GM10266 (cell line): ENCODE measurements at regions not wholly inside any gene's neighbourhood (a gene's known extent, or its start where the extent isn't known, plus 50 kb on each side); places are given as distances from the start of the nearest gene placed in this dataset.

Experiments used
- DNase-seq: peaks from one replicate; pipeline ENCODE4 v3.0.0; 2012; ENCODE audit errors: extremely low spot score
- TF ChIP-seq, protein P1 (sequence below): IDR thresholded peaks from 2 replicates; pipeline ENCODE4 v1.5.1; 2012; ENCODE audit warnings: mild to moderate bottlenecking, low read depth; ENCODE audit not compliant: control insufficient read depth, insufficient read depth; ENCODE audit errors: missing control alignments

DNA sequence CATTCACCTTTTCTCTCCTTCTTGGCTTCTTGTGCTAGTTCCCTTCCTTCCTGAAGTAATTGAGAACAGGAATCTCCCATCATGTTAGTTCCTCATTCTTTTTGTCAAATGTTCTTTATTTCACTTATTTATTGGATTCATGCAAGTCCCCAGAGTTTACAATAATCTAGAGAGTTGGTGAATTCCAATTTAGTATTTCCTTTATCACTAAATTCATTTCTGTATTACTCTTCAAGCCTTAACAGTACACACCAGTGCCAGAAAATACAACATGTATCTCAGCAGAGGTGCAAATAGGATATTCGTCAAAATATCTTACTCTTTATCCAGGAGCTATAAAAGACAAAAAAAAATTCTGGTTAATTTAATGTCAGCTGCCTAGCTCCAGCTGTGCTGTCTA, 121.9 kb upstream of the SETBP1 start:
- TF ChIP-seq, protein P1, sequence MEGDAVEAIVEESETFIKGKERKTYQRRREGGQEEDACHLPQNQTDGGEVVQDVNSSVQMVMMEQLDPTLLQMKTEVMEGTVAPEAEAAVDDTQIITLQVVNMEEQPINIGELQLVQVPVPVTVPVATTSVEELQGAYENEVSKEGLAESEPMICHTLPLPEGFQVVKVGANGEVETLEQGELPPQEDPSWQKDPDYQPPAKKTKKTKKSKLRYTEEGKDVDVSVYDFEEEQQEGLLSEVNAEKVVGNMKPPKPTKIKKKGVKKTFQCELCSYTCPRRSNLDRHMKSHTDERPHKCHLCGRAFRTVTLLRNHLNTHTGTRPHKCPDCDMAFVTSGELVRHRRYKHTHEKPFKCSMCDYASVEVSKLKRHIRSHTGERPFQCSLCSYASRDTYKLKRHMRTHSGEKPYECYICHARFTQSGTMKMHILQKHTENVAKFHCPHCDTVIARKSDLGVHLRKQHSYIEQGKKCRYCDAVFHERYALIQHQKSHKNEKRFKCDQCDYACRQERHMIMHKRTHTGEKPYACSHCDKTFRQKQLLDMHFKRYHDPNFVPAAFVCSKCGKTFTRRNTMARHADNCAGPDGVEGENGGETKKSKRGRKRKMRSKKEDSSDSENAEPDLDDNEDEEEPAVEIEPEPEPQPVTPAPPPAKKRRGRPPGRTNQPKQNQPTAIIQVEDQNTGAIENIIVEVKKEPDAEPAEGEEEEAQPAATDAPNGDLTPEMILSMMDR, result no peak
- DNase-seq, result no peak

DNA sequence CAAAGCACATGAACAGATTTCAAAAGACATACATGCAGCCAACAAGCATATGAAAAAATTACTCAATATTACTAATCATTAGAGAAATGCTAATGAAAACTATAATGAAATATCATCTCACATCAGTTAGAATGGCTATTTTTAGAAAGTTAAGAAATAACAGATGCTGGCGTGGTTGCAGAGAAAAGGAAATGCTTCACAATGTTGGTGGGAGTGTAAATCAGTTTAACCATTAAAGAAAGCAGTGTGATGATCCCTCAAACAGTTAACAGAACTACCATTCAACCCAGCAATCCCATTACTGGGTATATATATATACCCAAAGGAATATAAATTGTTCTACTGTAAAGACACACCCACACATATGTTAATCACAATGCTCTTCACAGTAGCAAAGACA, 117.7 kb upstream of the SETBP1 start:
- no peak for DNase-seq
- TF ChIP-seq, protein P1, result no peak

DNA sequence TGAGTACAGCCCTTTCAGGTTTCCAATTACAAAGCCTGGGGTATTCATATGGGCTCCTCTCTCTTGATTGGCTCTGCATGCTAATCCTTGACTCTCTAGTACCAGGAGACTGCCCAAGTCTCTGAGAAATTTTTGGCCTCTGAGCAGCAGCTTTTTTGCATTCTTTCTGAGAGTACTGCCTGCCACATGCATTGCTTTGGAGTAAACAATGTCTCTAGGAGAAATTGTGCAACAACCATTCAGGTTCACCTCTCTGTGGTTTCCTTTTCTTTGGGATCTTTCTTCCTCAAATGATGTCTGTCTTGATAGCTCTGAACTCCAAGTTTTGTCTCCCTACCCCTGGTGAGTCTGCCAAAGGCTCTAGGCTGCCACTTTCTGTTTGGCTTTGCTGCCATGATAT, 115.8 kb upstream of the SETBP1 start:
- DNase-seq, result no peak
- TF ChIP-seq, protein P1, result no peak

DNA sequence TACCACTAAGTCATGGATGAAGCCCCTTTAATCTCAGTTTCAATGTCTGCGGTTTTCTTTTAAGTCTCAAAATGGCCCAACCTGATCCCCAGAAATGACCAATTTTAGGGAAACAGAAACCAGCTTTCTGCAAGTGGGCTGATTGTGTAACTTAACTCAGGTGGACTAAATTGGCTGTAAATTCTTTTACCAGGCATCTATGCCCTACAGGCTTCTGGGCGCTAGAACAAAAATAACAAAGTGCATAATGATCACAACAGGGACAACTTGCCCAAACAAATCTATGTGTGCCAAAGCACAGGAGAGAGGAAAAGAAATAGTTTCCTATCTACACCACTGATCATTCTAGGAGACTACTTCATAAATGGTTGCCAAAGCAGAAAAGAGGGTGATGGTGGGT, 112.3 kb upstream of the SETBP1 start:
- no peak for DNase-seq

GRCh38 chr18:44568986-44569385, 111.7 kb upstream of the SETBP1 start:
- DNase-seq, result no peak
- TF ChIP-seq, protein P1, result no peak

More for the DNA sequence above, 112.3 kb upstream of the SETBP1 start:
- TF ChIP-seq, protein P1, result no peak

GRCh38 chr18:44569391-44570055, 111.2 kb upstream of the SETBP1 start:
- no peak for DNase-seq

More at GRCh38 chr18:44569391-44570055, 111.2 kb upstream of the SETBP1 start:
- TF ChIP-seq, protein P1, result no peak
